K562 (cell line): ENCODE measurements at regions not wholly inside any gene's neighbourhood (a gene's known extent, or its start where the extent isn't known, plus 50 kb on each side); places are given as distances from the start of the nearest gene placed in this dataset.

Experiments used
- ATAC-seq: fragments of 200-7000 bp; cut with Tn5 transposase; 3 replicates; pipeline ENCODE4 v1.9.1; 2020; ENCODE audit warnings: moderate library complexity
- BruUV-seq: library from RNA; stranded (reverse); fragments of 400-500 nt; replicated peaks from 2 replicates; lab custom pipeline; 2021; lab: Mats Ljungman, UMichigan
- CTCF ChIA-PET: fragments of 300-600 bp; formaldehyde crosslinking; extraction: SDS; loops from one replicate; lab custom pipeline; 2021; ENCODE audit warnings: low intra/inter-chr PET ratio; lab: Yijun Ruan, JAX
- POLR2A ChIA-PET: fragments of 300-600, 350-650 bp; sonication (Branson Sonifier 250); formaldehyde crosslinking; extraction: SDS; loops from one replicate; lab custom pipeline; 2021; ENCODE audit warnings: antibody characterized with exemption, inconsistent platforms; lab: Yijun Ruan, JAX
- DNase-seq, 4 experiments: peaks; one replicate each; pipeline versions ENCODE4 v3.0.0 to v3.0.0-alpha.2; 2011 to 2018; ENCODE audit warnings: low spot score in 3 of 4, mixed read lengths in 3 of 4; ENCODE audit errors: extremely low read depth in 1 of 4
- FAIRE-seq: peaks from 2 replicates; lab custom pipeline; 2011; peaks lifted over from hg19 to GRCh38; lab: Jason Lieb, UNC
- H2AFZ ChIP-seq: 2 replicates; pipeline ENCODE4 v1.6.0; 2011; ENCODE audit warnings: low read depth, low read length, control low read depth, inconsistent platforms
- H3K27ac ChIP-seq: fragments of 200-600 bp; 3 replicates; pipeline ENCODE4 v1.8.0; 2011; ENCODE audit warnings: low read depth, mild to moderate bottlenecking, control low read depth, inconsistent platforms, low read length, moderate library complexity, mixed read lengths; ENCODE audit errors: extremely low read depth
- H3K27me3 ChIP-seq, 2 experiments: fragments of 300-600 bp in 1 of 2; 2 replicates in 1 of 2; 3 replicates in 1 of 2; pipeline versions ENCODE4 v1.6.0 to v1.8.0; 2011; ENCODE audit warnings: inconsistent platforms in 2 of 2, low read length in 2 of 2, mild to moderate bottlenecking in 1 of 2, mixed read lengths in 1 of 2, moderate library complexity in 1 of 2; ENCODE audit not compliant: control insufficient read depth in 2 of 2, insufficient read depth in 2 of 2
- H3K36me3 ChIP-seq: fragments of 300-600 bp; 3 replicates; pipeline ENCODE4 v1.8.0; 2011; ENCODE audit warnings: mild to moderate bottlenecking, low read length, inconsistent platforms; ENCODE audit not compliant: control insufficient read depth, insufficient read depth
- H3K4me1 ChIP-seq, 2 experiments: fragments of 200-600 bp in 1 of 2; replicated peaks in 1 of 2; 2 replicates in 1 of 2; 3 replicates in 1 of 2; pipeline versions ENCODE4 v1.5.1 to v1.8.0; 2011; ENCODE audit warnings: inconsistent platforms in 2 of 2, low read length in 2 of 2, mild to moderate bottlenecking in 1 of 2, mixed read lengths in 1 of 2, moderate library complexity in 1 of 2; ENCODE audit not compliant: control insufficient read depth in 2 of 2, insufficient read depth in 2 of 2
- H3K4me2 ChIP-seq: 2 replicates; pipeline ENCODE4 v1.6.1; 2011; ENCODE audit warnings: low read length, control low read depth, inconsistent platforms, mixed read lengths; ENCODE audit not compliant: insufficient read depth
- H3K4me3 ChIP-seq: fragments of 200-600 bp; sonication (generic), shearing (Covaris generic); 2 replicates; pipeline ENCODE4 v1.5.1; 2016; ENCODE audit warnings: control low read depth, inconsistent platforms
- H3K79me2 ChIP-seq: fragments of 200-600 bp; 3 replicates; pipeline ENCODE4 v1.8.0; 2011; ENCODE audit warnings: low read length, inconsistent platforms; ENCODE audit not compliant: control insufficient read depth, insufficient read depth
- H3K9ac ChIP-seq, 2 experiments: 2 replicates each; pipeline versions ENCODE4 v1.6.0 to v1.6.1; 2011; ENCODE audit warnings: low read depth in 2 of 2, low read length in 2 of 2, control low read depth in 1 of 2, inconsistent platforms in 1 of 2, mild to moderate bottlenecking in 1 of 2, mixed read lengths in 1 of 2; ENCODE audit not compliant: insufficient read depth in 1 of 2
- H3K9me1 ChIP-seq: one replicate; pipeline ENCODE4 v1.6.0; 2011; ENCODE audit warnings: inconsistent platforms, mild to moderate bottlenecking, low read length, moderate library complexity; ENCODE audit not compliant: control insufficient read depth, insufficient read depth
- H3K9me3 ChIP-seq: replicated peaks from 2 replicates; pipeline ENCODE4 v1.5.1; 2011; ENCODE audit warnings: low read depth, low read length, inconsistent platforms; ENCODE audit not compliant: control insufficient read depth, insufficient read depth
- H4K20me1 ChIP-seq: replicated peaks from 2 replicates; pipeline ENCODE4 v1.6.1; 2011; ENCODE audit warnings: low read length, inconsistent platforms, mixed read lengths; ENCODE audit not compliant: control insufficient read depth, insufficient read depth
- FUS ChIP-seq: fragments of 200-400 bp; formaldehyde crosslinking; optimal IDR thresholded peaks from 2 replicates; pipeline ENCODE3; 2017; ENCODE audit warnings: low read depth, low read length
- MLLT1 ChIP-seq, 2 experiments: fragments of 450-650 bp; IDR thresholded peaks; 2 replicates each; pipeline ENCODE4 v1.6.1; 2016
- PHB2 ChIP-seq: fragments of 450-650 bp; IDR thresholded peaks from 2 replicates; pipeline ENCODE4 v1.6.1; 2017; ENCODE audit warnings: low read depth
- SMARCE1 ChIP-seq: fragments of 450-650 bp; IDR thresholded peaks from 2 replicates; pipeline ENCODE4 v1.7.1; 2016; ENCODE audit warnings: mild to moderate bottlenecking
- SP2 ChIP-seq: IDR thresholded peaks from 2 replicates; pipeline ENCODE4 v1.6.1; 2011; ENCODE audit warnings: mild to moderate bottlenecking, low read depth, low read length, moderate library complexity; ENCODE audit not compliant: poor library complexity, severe bottlenecking; ENCODE audit errors: extremely low read depth
- SREBF2 ChIP-seq: sonication (generic); formaldehyde crosslinking; IDR thresholded peaks from 2 replicates; pipeline ENCODE4 v1.4.0; 2020; ENCODE audit warnings: mild to moderate bottlenecking, missing genetic modification reagents
- TAF15 ChIP-seq: fragments of 200-400 bp; formaldehyde crosslinking; IDR thresholded peaks from 2 replicates; pipeline ENCODE4 v1.6.1; 2017; ENCODE audit warnings: mild to moderate bottlenecking, low read depth, low read length, moderate library complexity
- TBP ChIP-seq: optimal IDR thresholded peaks from 2 replicates; pipeline ENCODE3; 2011; ENCODE audit warnings: low read depth, low read length, improper control_type of control experiment
- TCF15 ChIP-seq: fragments of 250-450 bp; sonication (Bioruptor Pico); IDR thresholded peaks from 2 replicates; pipeline ENCODE4 v1.8.0; 2022; ENCODE audit warnings: moderate library complexity, mild to moderate bottlenecking, inconsistent platforms
- ZBTB17 ChIP-seq: fragments of 450-650 bp; formaldehyde crosslinking; IDR thresholded peaks from 2 replicates; pipeline ENCODE4 v1.4.0; 2020; ENCODE audit warnings: mild to moderate bottlenecking
- ZNF24 ChIP-seq: fragments of 450-650 bp; IDR thresholded peaks from 2 replicates; pipeline ENCODE4 v1.6.1; 2016
- WGBS: fragments of 100-300 bp; shearing (Covaris generic); methylation state at CpG from one replicate; pipeline ENCODE4 v1.1.6; 2016; ENCODE audit warnings: low coverage, mixed read lengths; ENCODE audit not compliant: insufficient coverage; ENCODE audit errors: missing lambda C conversion rate; 5-methylcytosine and 5-hydroxymethylcytosine counted together
- in situ Hi-C: fragments of 300-500 bp; cut with MboI; formaldehyde crosslinking; loops from 4 replicates; pipeline ENCODE4 v1.15.0; 2018; ENCODE audit warnings: inconsistent platforms, mixed read lengths
- intact Hi-C: fragments of 100-400 bp; cut with micrococcal nuclease; formaldehyde crosslinking; loops from 2 replicates; pipeline ENCODE4 v1.14.2; 2022

- Histone ChIP-seq H2AFZ (no peak overlapping the region), H3K9ac (no peak overlapping the region), H3K9me3 (no peaks in the 10 kb centered on the region), H4K20me1 (no peaks in the 10 kb centered on the region), H3K79me2 (no peaks in the 10 kb centered on the region), H3K9me1 (no peaks in the 10 kb centered on the region), H3K4me3 (no peak overlapping the region)
- no TSS peak for BruUV-seq
- in situ Hi-C loops, result no loop called here
- WGBS, result 3% methylated on average over 18 of the region's 18 CpGs
- no peak for DNase-seq
- TF ChIP-seq SREBF2 (no peak), ZBTB17 (CRISPR knock-in tag) (no peak), FUS (no peak), TBP (no peak), PHB2 (no peak), SMARCE1 (no peak), SP2 (no peak), TAF15 (no peak), MLLT1 (IDR thresholded peaks at IDR 0.05) (no peak), TCF15 (CRISPR knock-in tag) (no peak), ZNF24 (no peak)
- TF ChIP-seq, all 486 proteins: peak for 0
- ATAC-seq (no peak), FAIRE-seq (no peak)
- CTCF ChIA-PET, result no interaction called here
- Histone ChIP-seq H3K27ac (no peak overlapping the region), H3K27me3 (no peaks in the 10 kb centered on the region), H3K4me2 (no peak overlapping the region), H3K36me3 (no peaks in the 10 kb centered on the region), H3K4me1 (no peaks in the 10 kb centered on the region)
- intact Hi-C loops, result no loop called here
- POLR2A ChIA-PET, result no interaction called here
These were observed 70.6 kb upstream of the SYT1 start for GRCh38 chr12:78793982-78794381.
